Spleen (tissue), 7 donors: ENCODE measurements at regions not wholly inside any gene's neighbourhood (a gene's known extent, or its start where the extent isn't known, plus 50 kb on each side); places are given as distances from the start of the nearest gene placed in this dataset.

Source experiments
- CTCF ChIP-seq, 11 experiments: fragments of 200-600 bp in 7 of 11; fragments of 450-650 bp in 4 of 11; sonication (generic) in 4 of 11; IDR thresholded peaks in 8 of 11; conservative IDR thresholded peaks in 3 of 11; 1 replicate in 7 of 11; 2 replicates in 4 of 11; pipeline versions ENCODE4 v1.4.0 to v1.8.0; 2016 to 2021; ENCODE audit warnings: antibody characterized with exemption in 11 of 11, inconsistent platforms in 4 of 11, mild to moderate bottlenecking in 1 of 11
- POLR2AphosphoS5 ChIP-seq, 3 donors: sonication (generic); formaldehyde crosslinking; IDR thresholded peaks; one replicate each; pipeline ENCODE4 v1.5.1; 2017; ENCODE audit warnings: antibody characterized with exemption in 3 of 3
- donor health status: DM: no; HTN: no; CAD: no; lungs with moderate emphysema.
- donor health status: DM: no; HTN: no; CAD: no.
- donor health status: DM: no; HTN: no; CAD: no.

- TF ChIP-seq CTCF (IDR thresholded peaks at IDR 0.05 in 8 of 11, conservative IDR thresholded peaks at IDR 0.05 in 3 of 11) (no peak), POLR2AphosphoS5 (IDR thresholded peaks at IDR 0.05) (no peak)
Measured at GRCh38 chr5:66368811-66369210, 224.7 kb downstream of the SREK1 start.
